ENCODE measurements at regions not wholly inside any gene's neighbourhood (a gene's known extent, or its start where the extent isn't known, plus 50 kb on each side); places are given as distances from the start of the nearest gene placed in this dataset.

- TF ChIP-seq CTCF (IDR thresholded peaks at IDR 0.05): no peak
- TF ChIP-seq ESRRA (IDR thresholded peaks at IDR 0.05; ENCODE audit: borderline replicate concordance, low read length): no peak
- TF ChIP-seq ZSCAN20 (CRISPR knock-in tag; IDR thresholded peaks at IDR 0.05): no peak
- no peak for TF ChIP-seq RCOR1 (IDR thresholded peaks at IDR 0.05; ENCODE audit: low read depth, low read length)
- TF ChIP-seq NR3C1 (IDR thresholded peaks at IDR 0.05): no peak
- no peak for TF ChIP-seq NPAS2 (CRISPR knock-in tag; IDR thresholded peaks at IDR 0.05; ENCODE audit: borderline replicate concordance)
- TF ChIP-seq ATOH8 (CRISPR knock-in tag; IDR thresholded peaks at IDR 0.05; ENCODE audit: low read depth): no peak
- no peak for TF ChIP-seq JUN (IDR thresholded peaks at IDR 0.05)
- TF ChIP-seq FOSB (CRISPR knock-in tag; IDR thresholded peaks at IDR 0.05): no peak
- Histone ChIP-seq H3K4me2 (no peak overlapping the region), H3K9me3 (no peaks in the 10 kb centered on the region), H3K27ac (no peak overlapping the region), H3K4me1 (peaks cover 3% of the 10 kb centered on the region; the same call in 1 of the 3 replicates), H3K4me3 (no peak overlapping the region)
- DNase-seq (ENCODE audit: low read depth in 1 of 2, low spot score in 1 of 2) (no peak), ATAC-seq (no peak), FAIRE-seq (no peak)
- POLR2A ChIA-PET: no interaction called here
- WGBS (ENCODE audit: missing lambda C conversion rate): 10% methylated on average over 5 of the region's 5 CpGs
- CTCF ChIA-PET: no interaction called here
Observed at GRCh38 chr10:43871545-43871944, 222.9 kb upstream of the ZNF32 start.

GRCh38 chr10:43870968-43871439 is 222.3 kb upstream of the ZNF32 start:
- ATAC-seq (no peak), FAIRE-seq (no peak), DNase-seq (ENCODE audit: low read depth in 1 of 2, low spot score in 1 of 2) (no peak)
- no peak for TF ChIP-seq CBX8 (IDR thresholded peaks at IDR 0.05)
- WGBS (ENCODE audit: missing lambda C conversion rate): 38% methylated on average over 12 of the region's 12 CpGs
- Histone ChIP-seq H3K4me2 (no peak overlapping the region), H3K4me3 (no peak overlapping the region), H3K4me1 (peaks cover 3% of the 10 kb centered on the region; the same call in 1 of the 3 replicates), H3K9me3 (no peaks in the 10 kb centered on the region), H3K27ac (no peak overlapping the region)
- ChIA-PET POLR2A (no interaction called here), CTCF (no interaction called here)

GRCh38 chr10:43869669-43870322 is 221.1 kb upstream of the ZNF32 start:
- ATAC-seq (no peak), FAIRE-seq (no peak), DNase-seq (ENCODE audit: low read depth in 1 of 2, low spot score in 1 of 2) (no peak)
- no peaks in the 10 kb centered on the region for H3K9me3 ChIP-seq
- WGBS (ENCODE audit: missing lambda C conversion rate): 14% methylated on average over 5 of the region's 8 CpGs
- no peak overlapping the region for H3K4me3 ChIP-seq
- ChIA-PET CTCF (no interaction called here), POLR2A (no interaction called here)
- H3K4me2 ChIP-seq: no peak overlapping the region
- peaks cover 7% of the 10 kb centered on the region; the same call in 1 of the 3 replicates for H3K4me1 ChIP-seq
- no peak overlapping the region for H3K27ac ChIP-seq
- TF ChIP-seq TP53 (CRISPR knock-in tag; IDR thresholded peaks at IDR 0.05) (no peak), CEBPB (IDR thresholded peaks at IDR 0.05) (no peak), NPAS2 (CRISPR knock-in tag; IDR thresholded peaks at IDR 0.05; ENCODE audit: borderline replicate concordance) (no peak), POLR2A (IDR thresholded peaks at IDR 0.05; ENCODE audit: low read length) (no peak), JUN (IDR thresholded peaks at IDR 0.05) (no peak), CHD4 (IDR thresholded peaks at IDR 0.05; ENCODE audit: borderline replicate concordance) (no peak), HOXB5 (CRISPR knock-in tag; IDR thresholded peaks at IDR 0.05) (no peak), PHF8 (IDR thresholded peaks at IDR 0.05; ENCODE audit: borderline replicate concordance, low read depth) (no peak), ELK1 (IDR thresholded peaks at IDR 0.05; ENCODE audit: low read depth, low read length) (no peak), SMC3 (IDR thresholded peaks at IDR 0.05) (no peak), ESRRA (IDR thresholded peaks at IDR 0.05; ENCODE audit: borderline replicate concordance, low read length) (no peak), NR3C1 (IDR thresholded peaks at IDR 0.05) (no peak), MAFK (IDR thresholded peaks at IDR 0.05; ENCODE audit: partially characterized antibody) (no peak), CTCF (IDR thresholded peaks at IDR 0.05) (no peak), ZC3H11A (IDR thresholded peaks at IDR 0.05) (no peak), POLR2AphosphoS2 (conservative IDR thresholded peaks at IDR 0.05; ENCODE audit: low read length) (no peak)
